NCI-H69 (cell line): ENCODE measurements at regions not wholly inside any gene's neighbourhood (a gene's known extent, or its start where the extent isn't known, plus 50 kb on each side); places are given as distances from the start of the nearest gene placed in this dataset.
A peak's percentile ranks its signal among the peaks of the same experiment; 100 is the strongest.

ENCODE experiments used
- DNase-seq: peaks from one replicate; lab custom pipeline; 2025; lab: John Stamatoyannopoulos, UW

GRCh38 chr12:19054035-19054434 lies 75.5 kb upstream of the PLEKHA5 start:
- DNase-seq: no peak

GRCh38 chr12:19055589-19055988 lies 73.9 kb upstream of the PLEKHA5 start:
- no peak for DNase-seq

- DNase-seq: no peak
Observed at GRCh38 chr12:19058235-19059021, 71.1 kb upstream of the PLEKHA5 start.

GRCh38 chr12:19064713-19065112 lies 64.8 kb upstream of the PLEKHA5 start:
- DNase-seq: no peak

GRCh38 chr12:19065223-19065622 lies 64.3 kb upstream of the PLEKHA5 start:
- DNase-seq: no peak

GRCh38 chr12:19065871-19066270 lies 63.7 kb upstream of the PLEKHA5 start:
- no peak for DNase-seq

- peak; percentile 1 for DNase-seq
Observed at GRCh38 chr12:19066475-19067001, 63.0 kb upstream of the PLEKHA5 start.

- no peak for DNase-seq
Observed at GRCh38 chr12:19068137-19068536, 61.4 kb upstream of the PLEKHA5 start.

GRCh38 chr12:19070341-19070740 lies 59.2 kb upstream of the PLEKHA5 start:
- no peak for DNase-seq

GRCh38 chr12:19074700-19075099 lies 54.8 kb upstream of the PLEKHA5 start:
- DNase-seq: no peak

GRCh38 chr12:19075711-19076340 lies 53.7 kb upstream of the PLEKHA5 start:
- DNase-seq: no peak
